Muscle layer of duodenum (tissue), 2 donors: ENCODE measurements at regions not wholly inside any gene's neighbourhood (a gene's known extent, or its start where the extent isn't known, plus 50 kb on each side); places are given as distances from the start of the nearest gene placed in this dataset.
"Not testable (repeated sequence)": the region's sequence is repeated elsewhere in the genome, so short reads cannot be mapped to it uniquely, and the experiment has no call there.

Experiments used
- H3K27ac ChIP-seq: one replicate; pipeline ENCODE4 v1.7.0; 2013; ENCODE audit warnings: mild to moderate bottlenecking, low read length
- H3K27me3 ChIP-seq: one replicate; pipeline ENCODE4 v1.7.0; 2013; ENCODE audit warnings: low read depth, mild to moderate bottlenecking, control low read depth, low read length
- H3K36me3 ChIP-seq, 2 donors: one replicate each; pipeline ENCODE4 v1.7.0; 2013; ENCODE audit warnings: low read length in 2 of 2, control low read depth in 1 of 2, mild to moderate bottlenecking in 1 of 2; ENCODE audit not compliant: insufficient read depth in 2 of 2, control insufficient read depth in 1 of 2
- H3K4me1 ChIP-seq, 2 donors: one replicate each; pipeline ENCODE4 v1.7.0; 2013; ENCODE audit warnings: low read length in 2 of 2, mild to moderate bottlenecking in 2 of 2, control low read depth in 1 of 2, moderate library complexity in 1 of 2; ENCODE audit not compliant: insufficient read depth in 2 of 2, control insufficient read depth in 1 of 2
- H3K4me3 ChIP-seq, 2 donors: one replicate each; pipeline ENCODE4 v1.7.0; 2013; ENCODE audit warnings: low read length in 2 of 2, low read depth in 1 of 2, mild to moderate bottlenecking in 1 of 2
- H3K9me3 ChIP-seq, 2 donors: one replicate each; pipeline ENCODE4 v1.7.0; 2013; ENCODE audit warnings: low read length in 2 of 2, control low read depth in 1 of 2, mild to moderate bottlenecking in 1 of 2; ENCODE audit not compliant: control insufficient read depth in 1 of 2
- donor health status: healthy.

DNA sequence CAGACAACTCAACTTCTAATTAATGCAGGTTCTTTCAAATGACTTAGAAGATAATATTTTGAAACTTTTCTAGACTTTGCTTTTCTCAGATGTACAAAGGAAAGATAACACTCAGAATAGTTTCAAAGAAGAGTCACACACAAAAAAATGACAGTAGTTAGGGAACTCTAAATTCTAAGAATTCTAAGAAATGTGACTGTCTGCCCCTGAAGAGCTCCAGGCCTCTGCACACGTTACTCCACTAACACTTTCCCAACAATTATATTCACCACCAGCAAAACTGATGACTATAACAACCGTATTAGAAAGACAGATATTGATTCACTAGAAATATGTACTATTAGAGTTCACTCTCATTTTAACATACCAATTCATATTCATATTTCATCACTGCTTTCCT, 133.3 kb upstream of the SMLR1 start:
- H3K27me3 ChIP-seq, result no peaks in the 10 kb centered on the region
- H3K4me1 ChIP-seq, result no peaks in the 10 kb centered on the region
- H3K9me3 ChIP-seq, result no peaks in the 10 kb centered on the region
- no peak overlapping the region for H3K27ac ChIP-seq
- H3K4me3 ChIP-seq, result no peak overlapping the region
- H3K36me3 ChIP-seq, result no peaks in the 10 kb centered on the region

DNA sequence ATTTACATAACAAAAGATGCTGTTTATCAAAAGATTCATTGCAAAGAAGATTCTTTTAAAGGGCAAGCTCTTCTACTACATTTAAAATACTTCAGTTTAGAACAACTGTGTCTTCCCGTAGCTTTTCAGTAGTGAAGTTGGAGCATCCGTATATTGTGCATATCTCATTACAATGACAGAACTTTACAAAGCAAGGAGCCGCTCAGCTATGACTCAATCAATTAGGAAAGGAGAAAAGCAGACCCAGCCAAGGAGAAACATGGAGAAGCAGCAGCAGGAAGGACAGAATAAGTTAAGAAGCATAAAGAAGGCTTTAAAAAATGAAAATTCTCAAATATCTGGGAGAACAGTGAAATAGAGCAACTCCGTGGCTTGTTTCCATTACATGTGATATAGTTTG, 132.6 kb upstream of the SMLR1 start:
- no peak overlapping the region for H3K4me3 ChIP-seq
- no peaks in the 10 kb centered on the region for H3K27me3 ChIP-seq
- no peaks in the 10 kb centered on the region for H3K4me1 ChIP-seq
- no peak overlapping the region for H3K27ac ChIP-seq
- no peaks in the 10 kb centered on the region for H3K36me3 ChIP-seq
- no peaks in the 10 kb centered on the region for H3K9me3 ChIP-seq

DNA sequence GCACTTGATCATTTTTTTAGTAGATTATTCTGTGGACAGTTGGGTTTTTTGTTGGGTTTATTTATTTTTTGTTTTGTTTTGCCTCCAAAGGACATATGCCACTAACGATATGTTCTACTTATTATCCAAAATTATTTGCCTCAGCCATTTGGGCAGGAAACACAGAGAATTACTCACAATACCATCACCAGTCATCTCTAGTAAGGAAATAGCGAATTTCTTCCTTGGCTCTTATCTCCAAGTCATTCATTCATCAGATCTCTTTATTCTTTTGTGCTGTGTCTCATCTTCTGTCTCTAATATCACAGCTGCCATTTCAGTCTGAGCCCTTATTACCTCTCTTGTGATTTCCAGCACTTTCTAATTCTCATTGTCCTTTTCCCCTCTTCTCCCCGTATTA, 130.4 kb upstream of the SMLR1 start:
- no peak overlapping the region for H3K4me3 ChIP-seq
- no peaks in the 10 kb centered on the region for H3K9me3 ChIP-seq
- H3K27ac ChIP-seq, result no peak overlapping the region
- no peaks in the 10 kb centered on the region for H3K4me1 ChIP-seq
- no peaks in the 10 kb centered on the region for H3K36me3 ChIP-seq
- H3K27me3 ChIP-seq, result no peaks in the 10 kb centered on the region

DNA sequence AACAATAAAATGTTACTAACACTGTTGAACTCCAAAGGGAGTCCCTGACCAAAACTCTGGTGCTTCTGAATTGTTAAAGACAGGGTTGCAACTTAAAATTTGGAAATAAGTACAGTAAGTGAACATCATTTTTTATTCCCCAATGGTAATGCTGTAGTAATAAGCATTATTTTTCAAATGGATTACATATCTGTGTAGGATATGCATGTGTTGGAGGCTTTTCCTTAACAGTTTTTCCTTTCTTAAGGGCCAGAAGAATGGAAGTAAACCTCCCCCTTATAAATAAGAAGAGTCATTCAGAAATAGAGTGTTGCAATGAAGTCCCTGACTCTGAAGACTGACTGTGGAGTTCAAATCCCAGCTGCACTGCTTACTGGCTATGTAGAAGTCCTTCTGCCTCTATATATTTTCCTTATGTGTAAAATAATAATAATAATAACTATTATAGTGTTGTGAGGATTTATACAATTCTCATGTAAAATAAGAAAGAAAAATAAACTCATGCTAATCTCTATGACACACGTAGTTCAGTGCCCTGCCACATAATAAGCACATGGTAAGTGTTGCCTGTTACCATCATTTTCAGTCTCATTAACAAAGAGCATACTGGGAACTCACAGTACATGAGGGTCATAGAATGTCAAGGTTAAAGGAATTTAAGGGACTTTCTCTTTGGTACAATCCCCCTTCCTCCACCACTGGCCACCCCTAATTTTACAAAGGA, 129.8 kb upstream of the SMLR1 start:
- Histone ChIP-seq H3K4me3 (no peak overlapping the region), H3K9me3 (no peaks in the 10 kb centered on the region), H3K4me1 (no peaks in the 10 kb centered on the region), H3K27ac (no peak overlapping the region), H3K36me3 (no peaks in the 10 kb centered on the region), H3K27me3 (no peaks in the 10 kb centered on the region)

DNA sequence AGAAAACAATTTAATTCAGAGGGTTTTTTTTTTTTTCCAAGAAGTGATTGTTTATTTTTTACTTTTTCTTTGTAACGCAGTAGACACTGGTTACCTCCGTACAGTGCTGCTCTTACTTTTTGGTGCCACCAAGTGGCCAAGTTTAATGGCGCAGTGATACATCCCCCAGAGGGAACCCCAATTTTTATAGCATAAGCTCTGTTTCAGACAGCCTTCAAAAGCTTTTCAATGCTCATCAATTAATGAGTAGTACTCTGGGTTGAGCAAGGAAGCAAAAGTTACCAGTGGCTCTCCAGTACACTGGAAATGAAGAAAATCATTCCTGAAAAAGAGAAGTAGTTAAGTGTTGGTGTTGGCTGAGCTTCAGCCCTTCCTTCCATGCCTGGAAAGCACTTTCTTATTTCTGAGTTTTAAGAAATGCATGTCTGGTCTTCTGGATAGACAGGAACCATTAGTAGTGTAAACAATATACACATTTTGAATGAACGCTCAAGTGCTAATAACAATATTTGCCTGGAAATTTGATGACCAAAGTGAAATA, 129.1 kb upstream of the SMLR1 start:
- H3K36me3 ChIP-seq, result no peaks in the 10 kb centered on the region
- H3K4me3 ChIP-seq, result no peak overlapping the region
- H3K4me1 ChIP-seq, result no peaks in the 10 kb centered on the region
- H3K27ac ChIP-seq, result no peak overlapping the region
- H3K9me3 ChIP-seq, result no peaks in the 10 kb centered on the region
- H3K27me3 ChIP-seq, result no peaks in the 10 kb centered on the region

DNA sequence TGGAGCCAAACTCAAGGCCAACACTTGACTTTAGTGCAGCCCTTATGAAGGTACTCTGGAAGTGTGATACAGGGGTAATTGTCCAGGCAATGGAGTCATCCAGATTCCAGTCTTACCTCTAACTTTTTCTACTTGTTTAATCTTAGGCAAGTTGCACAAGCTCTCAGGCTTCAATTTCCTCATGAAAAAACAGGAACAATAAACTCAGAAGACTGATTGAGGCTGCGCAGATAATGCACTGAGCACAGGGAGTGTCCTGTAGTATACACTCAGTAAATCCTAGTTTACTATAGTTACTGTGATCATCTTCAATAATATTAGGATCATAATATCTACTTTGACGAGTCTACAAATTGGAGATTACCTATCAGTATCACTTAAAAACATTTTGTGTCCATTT, 127.5 kb upstream of the SMLR1 start:
- Histone ChIP-seq H3K36me3 (no peaks in the 10 kb centered on the region), H3K27me3 (no peaks in the 10 kb centered on the region)

DNA sequence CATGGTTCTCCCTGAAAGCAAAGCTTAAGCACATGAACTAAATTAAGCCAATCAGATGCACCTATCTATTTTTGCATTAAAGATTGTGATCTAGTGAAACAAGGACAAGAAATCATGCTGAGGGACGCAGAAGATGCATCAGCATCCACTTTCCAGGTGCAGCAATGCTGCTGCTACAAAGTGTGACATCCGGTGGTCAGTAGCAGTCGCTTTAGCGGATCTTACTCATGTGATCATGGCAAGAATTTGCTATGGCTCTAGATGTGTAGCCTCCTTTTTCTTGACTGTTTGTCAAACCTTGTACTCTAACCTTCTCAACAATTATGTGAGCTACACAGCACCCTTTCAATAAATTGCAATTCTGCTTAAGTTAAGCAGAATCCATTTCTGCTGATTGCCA, 126.8 kb upstream of the SMLR1 start:
- H3K4me3 ChIP-seq, result no peak overlapping the region

More for the DNA sequence above, 127.5 kb upstream of the SMLR1 start:
- Histone ChIP-seq H3K27ac (no peak overlapping the region), H3K4me1 (no peaks in the 10 kb centered on the region), H3K4me3 (no peak overlapping the region), H3K9me3 (peaks cover 0 to 2% of the 10 kb centered on the region in 2 donors)

DNA sequence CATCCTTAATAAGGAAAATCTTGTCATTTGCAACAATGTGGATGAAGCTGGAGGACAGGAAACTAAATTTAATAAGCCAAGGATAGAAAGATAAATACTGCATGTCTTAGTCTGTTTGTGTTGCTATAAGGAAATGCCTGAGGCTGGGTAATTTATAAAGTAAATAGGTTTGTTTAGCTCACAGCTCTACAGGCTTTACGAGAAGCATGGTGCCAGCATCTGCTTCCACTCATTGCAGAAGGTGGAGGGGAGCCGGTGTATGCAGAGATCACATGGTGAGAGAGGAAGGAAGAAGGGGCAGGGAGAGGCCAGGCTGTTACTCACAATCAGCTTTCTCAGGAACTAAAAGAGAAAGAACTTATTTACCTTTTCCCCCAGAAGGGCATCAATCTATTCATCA, 118.9 kb upstream of the SMLR1 start:
- H3K9me3 ChIP-seq, result peaks cover 0 to 2% of the 10 kb centered on the region in 2 donors
- H3K36me3 ChIP-seq, result no peaks in the 10 kb centered on the region
- H3K4me1 ChIP-seq, result no peaks in the 10 kb centered on the region
- no peak overlapping the region for H3K27ac ChIP-seq
- H3K4me3 ChIP-seq, result no peak overlapping the region
- no peaks in the 10 kb centered on the region for H3K27me3 ChIP-seq

More for the DNA sequence above, 126.8 kb upstream of the SMLR1 start:
- Histone ChIP-seq H3K4me1 (no peaks in the 10 kb centered on the region), H3K27ac (no peak overlapping the region), H3K9me3 (peaks cover 0 to 2% of the 10 kb centered on the region in 2 donors), H3K27me3 (no peaks in the 10 kb centered on the region), H3K36me3 (no peaks in the 10 kb centered on the region)

DNA sequence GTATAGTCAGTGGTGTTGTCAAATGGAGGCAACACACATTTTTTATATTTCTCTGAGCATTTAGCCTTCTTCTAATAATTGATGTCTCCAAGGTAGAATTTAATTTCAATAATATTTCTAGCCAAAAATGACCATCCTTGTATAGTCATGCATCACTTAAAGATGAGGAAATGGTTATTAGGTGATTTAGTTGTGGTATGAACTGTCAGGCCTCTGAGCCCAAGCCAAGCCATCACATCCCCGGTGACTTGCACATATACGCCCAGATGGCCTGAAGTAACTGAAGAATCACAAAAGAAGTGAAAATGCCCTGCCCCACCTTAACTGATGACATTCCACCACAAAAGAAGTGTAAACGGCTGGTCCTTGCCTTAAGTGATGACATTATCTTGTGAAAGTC, 115.6 kb upstream of the SMLR1 start:
- not testable (repeated sequence) for H3K36me3 ChIP-seq, H3K4me1 ChIP-seq

DNA sequence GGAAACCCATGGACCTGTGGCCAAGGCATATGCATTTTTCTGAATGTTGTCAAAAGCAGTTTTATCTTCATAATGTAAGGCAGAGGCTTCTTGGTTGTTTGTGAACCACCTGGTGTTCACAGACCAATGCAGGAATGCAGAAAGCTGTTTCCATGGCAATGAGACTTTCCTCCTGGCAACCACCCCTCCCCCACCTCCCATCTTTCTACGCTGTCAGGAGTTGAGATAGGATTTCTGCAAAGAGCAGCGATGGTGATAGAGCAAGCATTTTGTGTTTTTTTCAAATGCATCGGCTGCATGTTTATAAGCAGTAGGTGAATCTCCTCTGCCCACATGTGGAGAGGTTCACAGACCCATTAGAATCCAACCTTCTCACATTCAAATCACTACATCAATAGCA, 114.1 kb upstream of the SMLR1 start:
- Histone ChIP-seq H3K36me3 (no peaks in the 10 kb centered on the region), H3K4me3 (no peak overlapping the region), H3K4me1 (peaks cover 0 to 9% of the 10 kb centered on the region in 2 donors), H3K27ac (no peak overlapping the region), H3K9me3 (no peaks in the 10 kb centered on the region), H3K27me3 (no peaks in the 10 kb centered on the region)

More for the DNA sequence above, 115.6 kb upstream of the SMLR1 start:
- H3K9me3 ChIP-seq, H3K27me3 ChIP-seq, H3K27ac ChIP-seq, H3K4me3 ChIP-seq: not testable (repeated sequence)

DNA sequence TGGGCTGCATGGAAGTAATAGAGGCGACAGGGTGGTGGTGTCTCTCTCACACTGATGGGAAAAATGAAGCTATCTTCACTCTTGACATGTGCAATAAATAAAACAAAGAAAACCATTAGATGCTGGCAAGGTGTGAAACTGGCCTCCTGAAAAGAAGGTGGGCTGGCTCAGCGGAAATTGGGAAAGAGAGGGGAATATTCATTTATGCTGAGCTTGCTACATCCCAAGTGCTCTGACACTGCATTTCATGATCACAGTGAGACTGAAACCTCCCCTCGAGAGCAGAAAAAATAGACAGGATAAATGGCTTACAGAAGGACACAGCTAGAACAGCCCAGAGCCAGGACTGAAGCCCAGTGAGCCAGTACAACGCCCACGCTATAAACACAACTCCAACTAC, 112.1 kb upstream of the SMLR1 start:
- Histone ChIP-seq H3K36me3 (no peaks in the 10 kb centered on the region), H3K9me3 (no peaks in the 10 kb centered on the region), H3K4me1 (peaks cover 0 to 9% of the 10 kb centered on the region in 2 donors), H3K4me3 (no peak overlapping the region), H3K27me3 (no peaks in the 10 kb centered on the region), H3K27ac (no peak overlapping the region)

DNA sequence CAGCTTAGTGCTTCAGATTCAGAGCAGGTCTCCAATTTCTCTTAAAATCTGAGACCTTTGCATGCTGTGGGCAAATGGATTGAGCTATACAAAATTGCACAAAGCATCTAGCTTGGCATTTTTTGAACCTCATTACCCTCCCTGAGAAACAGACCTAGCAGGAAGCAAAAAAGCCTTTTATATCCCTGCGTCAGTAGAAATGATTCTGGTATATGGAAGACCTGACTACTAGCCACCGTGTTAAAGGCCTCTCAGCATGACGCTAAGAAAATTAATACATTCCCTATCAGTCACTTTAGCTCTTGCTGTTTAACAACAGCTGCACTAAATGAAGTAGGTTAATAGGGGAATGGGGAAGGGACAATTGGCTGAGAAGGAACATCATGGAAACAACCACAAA, 110.7 kb upstream of the SMLR1 start:
- Histone ChIP-seq H3K9me3 (no peaks in the 10 kb centered on the region), H3K27me3 (no peaks in the 10 kb centered on the region), H3K4me1 (peaks cover 0 to 9% of the 10 kb centered on the region in 2 donors), H3K4me3 (no peak overlapping the region), H3K27ac (no peak overlapping the region), H3K36me3 (no peaks in the 10 kb centered on the region)
